ENCODE measurements at regions not wholly inside any gene's neighbourhood (a gene's known extent, or its start where the extent isn't known, plus 50 kb on each side); places are given as distances from the start of the nearest gene placed in this dataset.
"Not testable (repeated sequence)": the region's sequence is repeated elsewhere in the genome, so short reads cannot be mapped to it uniquely, and the experiment has no call there.

DNA sequence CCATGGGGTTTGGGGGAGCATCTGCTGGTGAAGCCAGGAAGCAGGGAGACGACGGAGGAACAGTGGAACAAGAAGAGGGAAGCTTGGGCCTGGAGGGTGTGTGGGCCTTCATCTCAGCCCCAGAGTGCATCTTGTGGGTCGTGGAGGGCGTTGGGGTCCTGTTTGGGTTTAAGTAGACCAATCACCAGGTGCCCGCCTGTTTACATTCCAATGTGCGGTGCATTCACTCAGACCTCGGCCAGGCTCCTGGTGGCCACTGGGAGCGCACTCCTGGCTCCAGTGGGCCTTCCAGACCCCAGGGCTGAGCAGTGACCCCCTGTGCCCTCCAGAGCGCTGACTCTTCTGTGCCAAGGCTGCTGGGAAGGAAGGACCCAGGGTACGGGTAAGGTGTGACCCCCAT, 293.7 kb downstream of the NDUFA10 start:
- no peaks in the 10 kb centered on the region for H3K36me3 Mint-ChIP-seq
- peaks cover 17% of the 10 kb centered on the region for H3K4me1 Mint-ChIP-seq
- Histone ChIP-seq H3K79me2 (ENCODE audit: low read depth) (no peaks in the 10 kb centered on the region), H4K20me1 (ENCODE audit: low read depth) (no peaks in the 10 kb centered on the region), H3F3A (ENCODE audit: low read depth) (no peaks in the 10 kb centered on the region), H2AFZ (replicated peaks) (no peak overlapping the region), H3K4me3 (no peak overlapping the region), H3K36me3 (no peaks in the 10 kb centered on the region), H3K9ac (no peak overlapping the region), H3K9me3 (ENCODE audit: low read depth) (no peaks in the 10 kb centered on the region), H3K27ac (no peak overlapping the region), H3K27me3 (no peaks in the 10 kb centered on the region), H3K4me2 (no peak overlapping the region), H3K4me1 (peaks cover 10% of the 10 kb centered on the region)
- H3K27me3 Mint-ChIP-seq (ENCODE audit: insufficient read depth, low read depth): peaks cover 6% of the 10 kb centered on the region
- no peak overlapping the region for H3K4me3 Mint-ChIP-seq
- no peaks in the 10 kb centered on the region for H3K9me3 Mint-ChIP-seq
- peak; percentile 38 for TF ChIP-seq CTCF (IDR thresholded peaks at IDR 0.05)
- no peak for TF ChIP-seq EZH2phosphoT487 (IDR thresholded peaks at IDR 0.05)
- TF ChIP-seq EZH2 (IDR thresholded peaks at IDR 0.05): no peak
- peak overlapping the region; percentile 8 for H3K27ac Mint-ChIP-seq
- peak; percentile 40 for DNase-seq (ENCODE audit: low spot score)

GRCh38 chr2:239730897-239731296, 294.2 kb downstream of the NDUFA10 start:
- Histone ChIP-seq H3K79me2 (ENCODE audit: low read depth) (no peaks in the 10 kb centered on the region), H3K9ac (no peak overlapping the region), H2AFZ (replicated peaks) (no peak overlapping the region), H3K4me3 (no peak overlapping the region), H4K20me1 (ENCODE audit: low read depth) (no peaks in the 10 kb centered on the region), H3K4me2 (no peak overlapping the region), H3K27me3 (no peaks in the 10 kb centered on the region), H3K4me1 (peaks cover 10% of the 10 kb centered on the region), H3K9me3 (ENCODE audit: low read depth) (no peaks in the 10 kb centered on the region), H3F3A (ENCODE audit: low read depth) (no peaks in the 10 kb centered on the region), H3K36me3 (no peaks in the 10 kb centered on the region), H3K27ac (no peak overlapping the region)
- peak overlapping the region; percentile 8 for H3K27ac Mint-ChIP-seq
- no peaks in the 10 kb centered on the region for H3K36me3 Mint-ChIP-seq
- H3K4me3 Mint-ChIP-seq: no peak overlapping the region
- DNase-seq (ENCODE audit: low spot score): no peak
- no peak for TF ChIP-seq EZH2 (IDR thresholded peaks at IDR 0.05)
- no peak for TF ChIP-seq CTCF (IDR thresholded peaks at IDR 0.05)
- TF ChIP-seq EZH2phosphoT487 (IDR thresholded peaks at IDR 0.05): no peak
- peaks cover 6% of the 10 kb centered on the region for H3K27me3 Mint-ChIP-seq (ENCODE audit: insufficient read depth, low read depth)
- H3K9me3 Mint-ChIP-seq: no peaks in the 10 kb centered on the region
- H3K4me1 Mint-ChIP-seq: peaks cover 17% of the 10 kb centered on the region

GRCh38 chr2:239730567-239730882, 294.6 kb downstream of the NDUFA10 start:
- not testable (repeated sequence) for H3K9me3 Mint-ChIP-seq; H3K4me1 ChIP-seq; H3K36me3 ChIP-seq; H3K4me3 Mint-ChIP-seq; H2AFZ ChIP-seq (replicated peaks); H3K27ac ChIP-seq; H3K4me3 ChIP-seq; H4K20me1 ChIP-seq (ENCODE audit: low read depth); H3K27ac Mint-ChIP-seq; H3K9me3 ChIP-seq (ENCODE audit: low read depth); H3K9ac ChIP-seq; H3K4me2 ChIP-seq; H3K27me3 ChIP-seq; H3F3A ChIP-seq (ENCODE audit: low read depth); H3K79me2 ChIP-seq (ENCODE audit: low read depth); H3K36me3 Mint-ChIP-seq; DNase-seq (ENCODE audit: low spot score); H3K27me3 Mint-ChIP-seq (ENCODE audit: insufficient read depth, low read depth)
- peaks cover 17% of the 10 kb centered on the region for H3K4me1 Mint-ChIP-seq

DNA sequence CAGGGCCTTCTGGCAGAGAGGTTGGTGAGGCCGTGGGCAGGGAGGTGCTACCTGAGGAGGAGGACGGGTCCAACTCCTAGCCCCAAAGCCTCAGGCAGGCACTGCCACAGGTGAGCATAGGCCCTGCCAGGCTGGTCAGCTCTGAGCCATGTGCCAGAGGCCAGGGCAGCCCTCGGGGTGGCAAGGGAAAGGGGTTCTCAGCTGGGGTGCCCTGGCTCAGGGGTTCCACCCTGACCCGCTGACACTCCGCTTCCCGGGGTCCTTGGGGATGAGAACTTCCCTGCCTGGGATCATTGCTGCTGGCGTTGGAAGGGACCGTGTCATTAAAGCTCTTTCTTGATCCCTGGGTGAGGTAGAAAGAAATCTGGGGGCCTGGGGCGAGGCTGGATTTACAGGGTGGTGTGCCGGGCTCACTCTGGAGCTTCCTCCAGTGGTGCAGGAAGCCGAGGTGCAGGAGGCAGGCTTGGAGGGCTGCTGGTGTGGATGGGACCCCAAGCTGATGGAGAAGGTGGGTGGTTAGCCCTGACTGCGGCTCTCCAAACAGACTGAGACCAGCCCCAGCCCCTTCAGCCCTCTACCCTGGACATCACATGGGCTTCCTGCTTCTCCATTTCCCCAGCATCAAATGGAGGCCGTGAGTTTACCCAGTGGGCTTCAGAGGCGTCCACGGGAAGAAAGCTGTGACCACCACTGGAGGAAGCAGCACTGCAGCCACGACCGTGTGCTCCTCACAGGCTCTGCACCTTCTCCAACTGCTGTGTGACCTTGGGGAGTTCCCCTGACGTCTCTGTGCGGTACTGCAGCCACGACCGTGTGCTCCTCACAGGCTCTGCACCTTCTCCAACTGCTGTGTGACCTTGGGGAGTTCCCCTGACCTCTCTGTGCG, 295.2 kb downstream of the NDUFA10 start:
- Mint-ChIP-seq H3K27me3 (ENCODE audit: insufficient read depth, low read depth) (peaks cover 6% of the 10 kb centered on the region), H3K4me1 (peaks cover 13% of the 10 kb centered on the region), H3K27ac (peak overlapping the region; percentile 46), H3K36me3 (no peaks in the 10 kb centered on the region), H3K9me3 (no peaks in the 10 kb centered on the region), H3K4me3 (no peak overlapping the region)
- no peaks in the 10 kb centered on the region for H3F3A ChIP-seq (ENCODE audit: low read depth)
- no peaks in the 10 kb centered on the region for H4K20me1 ChIP-seq (ENCODE audit: low read depth)
- no peak for DNase-seq (ENCODE audit: low spot score)
- H3K4me3 ChIP-seq: no peak overlapping the region
- H2AFZ ChIP-seq (replicated peaks): no peak overlapping the region
- H3K79me2 ChIP-seq (ENCODE audit: low read depth): no peaks in the 10 kb centered on the region
- no peak for TF ChIP-seq EZH2 (IDR thresholded peaks at IDR 0.05)
- H3K27me3 ChIP-seq: no peaks in the 10 kb centered on the region
- H3K4me2 ChIP-seq: no peak overlapping the region
- H3K9me3 ChIP-seq (ENCODE audit: low read depth): no peaks in the 10 kb centered on the region
- H3K27ac ChIP-seq: no peak overlapping the region
- H3K36me3 ChIP-seq: no peaks in the 10 kb centered on the region
- H3K9ac ChIP-seq: no peak overlapping the region
- H3K4me1 ChIP-seq: peaks cover under 1% of the 10 kb centered on the region

Measured in neural progenitor cell (in vitro differentiated cells).